ENCODE measurements at regions not wholly inside any gene's neighbourhood (a gene's known extent, or its start where the extent isn't known, plus 50 kb on each side); places are given as distances from the start of the nearest gene placed in this dataset.

- TF ChIP-seq REST (IDR thresholded peaks at IDR 0.05; ENCODE audit: insufficient replicate concordance, low read depth) (no peak), SPI1 (IDR thresholded peaks at IDR 0.05; ENCODE audit: borderline replicate concordance, low read depth) (no peak), GABPA (IDR thresholded peaks at IDR 0.05; ENCODE audit: low read depth) (no peak), POLR2AphosphoS5 (IDR thresholded peaks at IDR 0.05; ENCODE audit: low read depth) (no peak), CTCF (IDR thresholded peaks at IDR 0.05; ENCODE audit: insufficient read depth, low read length) (no peak)
- Histone ChIP-seq H3K27ac (replicated peaks) (no peak overlapping the region), H3K4me3 (replicated peaks; ENCODE audit: insufficient read depth, low read length) (no peak overlapping the region), H3K27me3 (ENCODE audit: insufficient read depth, poor library complexity, severe bottlenecking) (no peaks in the 10 kb centered on the region)
- DNase-seq (ENCODE audit: low read depth in 1 of 2, low spot score in 1 of 2), result no peak
Observed at GRCh38 chr4:179552131-179552530, 2109.9 kb upstream of the AGA start.

- DNase-seq (ENCODE audit: low read depth in 1 of 2, low spot score in 1 of 2), result no peak
- Histone ChIP-seq H3K27me3 (ENCODE audit: insufficient read depth, poor library complexity, severe bottlenecking) (no peaks in the 10 kb centered on the region), H3K27ac (replicated peaks) (no peak overlapping the region), H3K4me3 (replicated peaks; ENCODE audit: insufficient read depth, low read length) (no peak overlapping the region)
- no peak for TF ChIP-seq GABPA (IDR thresholded peaks at IDR 0.05; ENCODE audit: low read depth)
- TF ChIP-seq SPI1 (IDR thresholded peaks at IDR 0.05; ENCODE audit: borderline replicate concordance, low read depth), result no peak
- no peak for TF ChIP-seq REST (IDR thresholded peaks at IDR 0.05; ENCODE audit: insufficient replicate concordance, low read depth)
- TF ChIP-seq CTCF (IDR thresholded peaks at IDR 0.05; ENCODE audit: insufficient read depth, low read length), result no peak
- no peak for TF ChIP-seq POLR2AphosphoS5 (IDR thresholded peaks at IDR 0.05; ENCODE audit: low read depth)
Observed at GRCh38 chr4:179563741-179564140, 2121.5 kb upstream of the AGA start.

- H3K27ac ChIP-seq (replicated peaks), result no peak overlapping the region
- no peaks in the 10 kb centered on the region for H3K27me3 ChIP-seq (ENCODE audit: insufficient read depth, poor library complexity, severe bottlenecking)
- no peak overlapping the region for H3K4me3 ChIP-seq (replicated peaks; ENCODE audit: insufficient read depth, low read length)
- DNase-seq (ENCODE audit: low read depth in 1 of 2, low spot score in 1 of 2), result no peak
- TF ChIP-seq CTCF (IDR thresholded peaks at IDR 0.05; ENCODE audit: insufficient read depth, low read length), result no peak
- no peak for TF ChIP-seq POLR2AphosphoS5 (IDR thresholded peaks at IDR 0.05; ENCODE audit: low read depth)
- no peak for TF ChIP-seq REST (IDR thresholded peaks at IDR 0.05; ENCODE audit: insufficient replicate concordance, low read depth)
- TF ChIP-seq GABPA (IDR thresholded peaks at IDR 0.05; ENCODE audit: low read depth), result no peak
- TF ChIP-seq SPI1 (IDR thresholded peaks at IDR 0.05; ENCODE audit: borderline replicate concordance, low read depth), result no peak
Observed at GRCh38 chr4:179569549-179569948, 2127.3 kb upstream of the AGA start.

All from HL-60 (cell line).